Stimulated activated effector memory CD8-positive, alpha-beta T cell treated with anti-CD3 and anti-CD28 coated beads, Interleukin-12 subunit alpha, Interleukin-12 subunit beta, amount 100 ng/mL, for 72 hours (primary cell): ENCODE measurements at regions not wholly inside any gene's neighbourhood (a gene's known extent, or its start where the extent isn't known, plus 50 kb on each side); places are given as distances from the start of the nearest gene placed in this dataset.

ENCODE experiments used
- ATAC-seq: fragments of 150-1000 bp; cut with Tn5 transposase; 2 replicates; pipeline ENCODE4 v1.10.0; 2021
- DNase-seq, 2 donors: peaks; one replicate each; pipeline ENCODE4 v3.0.0; 2021 to 2022; ENCODE audit warnings: low spot score in 2 of 2
- H3K27ac Mint-ChIP-seq: one replicate; pipeline ENCODE4 v1.8.0; 2022; ENCODE audit warnings: mild to moderate bottlenecking, mixed read lengths
- H3K36me3 Mint-ChIP-seq: one replicate; pipeline ENCODE4 v1.8.0; 2022; ENCODE audit warnings: mild to moderate bottlenecking, mixed read lengths
- H3K4me1 Mint-ChIP-seq: one replicate; pipeline ENCODE4 v1.8.0; 2022; ENCODE audit warnings: mixed read lengths
- H3K4me3 Mint-ChIP-seq: one replicate; pipeline ENCODE4 v1.8.0; 2022; ENCODE audit warnings: mild to moderate bottlenecking, mixed read lengths
- H3K9me3 Mint-ChIP-seq: one replicate; pipeline ENCODE4 v1.8.0; 2022; ENCODE audit warnings: mixed read lengths

DNA sequence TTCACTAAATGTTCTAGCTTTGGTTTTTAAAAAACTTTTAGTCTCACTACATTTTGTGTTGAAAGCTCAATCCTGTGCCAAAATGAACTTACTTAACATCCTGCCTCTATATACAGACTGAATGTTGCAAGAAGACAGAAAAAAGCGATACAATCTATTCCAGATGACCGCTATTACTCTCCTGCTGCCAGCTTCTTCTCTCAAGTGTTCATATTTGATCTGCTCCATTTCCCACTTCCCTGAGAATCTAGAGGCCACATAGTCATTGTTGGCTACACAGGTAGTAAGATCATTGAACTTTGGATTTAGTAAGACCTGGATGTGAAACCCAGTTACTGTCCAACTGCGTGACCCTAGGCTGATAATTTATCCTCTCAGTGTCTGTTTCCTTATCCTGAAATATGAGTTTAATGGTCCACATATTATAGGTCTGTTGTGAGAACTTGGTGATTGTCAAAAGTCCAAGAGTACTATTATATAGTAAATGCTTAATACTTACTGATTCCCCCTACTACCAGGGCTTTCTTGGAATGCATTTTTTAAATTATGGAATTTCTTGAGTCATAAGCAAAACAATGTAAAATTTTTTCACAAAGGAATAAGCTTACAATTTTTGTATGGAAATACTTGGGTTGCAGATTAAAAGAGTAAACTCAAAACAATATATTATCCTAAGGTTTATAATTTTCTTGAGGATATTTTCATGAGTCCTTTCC is 976.8 kb upstream of the ADGRL3 start:
- Mint-ChIP-seq H3K36me3 (no peaks in the 10 kb centered on the region), H3K9me3 (peaks cover 15% of the 10 kb centered on the region)

DNA sequence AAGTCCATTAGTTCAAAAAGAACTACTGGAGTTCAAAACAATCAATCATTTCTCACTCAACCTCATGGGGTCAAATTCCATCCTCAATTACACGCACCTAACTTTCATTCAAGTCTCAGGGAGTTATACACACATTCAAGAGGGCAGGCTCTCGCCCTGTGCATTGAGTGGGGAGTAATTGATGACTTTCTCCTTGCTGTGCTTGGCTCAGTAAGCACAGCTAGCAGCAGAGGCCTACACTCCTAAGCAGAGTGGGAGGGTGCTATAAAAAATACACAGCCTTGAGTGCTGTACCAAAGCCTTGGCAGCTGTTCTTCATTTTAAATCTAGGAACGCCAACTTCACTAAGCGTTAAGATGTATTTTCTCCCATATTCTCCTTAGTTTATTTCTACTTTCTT is 958.3 kb upstream of the ADGRL3 start:
- ATAC-seq (no peak), DNase-seq (no peak)
- Mint-ChIP-seq H3K36me3 (no peaks in the 10 kb centered on the region), H3K9me3 (peaks cover 23% of the 10 kb centered on the region), H3K4me3 (no peak overlapping the region), H3K4me1 (no peaks in the 10 kb centered on the region), H3K27ac (no peak overlapping the region)

More for the DNA sequence above, 976.8 kb upstream of the ADGRL3 start:
- ATAC-seq (no peak), DNase-seq (no peak)
- Mint-ChIP-seq H3K4me1 (no peaks in the 10 kb centered on the region), H3K4me3 (no peak overlapping the region), H3K27ac (no peak overlapping the region)

DNA sequence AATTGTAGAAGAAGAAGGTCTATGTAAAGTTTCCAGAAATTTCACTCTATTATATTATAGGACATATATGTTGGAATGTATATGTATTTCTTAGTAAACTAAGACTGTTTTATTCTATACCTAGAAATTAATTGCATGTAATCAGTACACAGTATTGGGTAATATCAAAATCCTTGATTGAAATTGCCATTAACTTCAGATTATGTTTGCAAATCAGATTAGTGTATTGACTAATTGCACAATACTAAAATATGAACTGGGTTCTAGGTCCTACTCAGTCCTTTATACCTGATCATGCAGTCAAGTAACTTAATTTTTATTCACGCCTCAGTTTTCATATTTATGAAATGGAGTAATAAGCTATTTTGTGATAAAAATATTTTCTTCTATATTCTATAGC is 950.3 kb upstream of the ADGRL3 start:
- no peak overlapping the region for H3K27ac Mint-ChIP-seq
- H3K4me3 Mint-ChIP-seq = no peak overlapping the region
- ATAC-seq (no peak), DNase-seq (no peak)
- H3K9me3 Mint-ChIP-seq = peaks cover 14% of the 10 kb centered on the region
- H3K36me3 Mint-ChIP-seq = no peaks in the 10 kb centered on the region
- H3K4me1 Mint-ChIP-seq = no peaks in the 10 kb centered on the region

GRCh38 chr4:60250657-60251056 is 949.5 kb upstream of the ADGRL3 start:
- Mint-ChIP-seq H3K4me3 (no peak overlapping the region), H3K27ac (no peak overlapping the region), H3K4me1 (no peaks in the 10 kb centered on the region), H3K36me3 (no peaks in the 10 kb centered on the region), H3K9me3 (peaks cover 11% of the 10 kb centered on the region)
- ATAC-seq = no peak
- no peak for DNase-seq

DNA sequence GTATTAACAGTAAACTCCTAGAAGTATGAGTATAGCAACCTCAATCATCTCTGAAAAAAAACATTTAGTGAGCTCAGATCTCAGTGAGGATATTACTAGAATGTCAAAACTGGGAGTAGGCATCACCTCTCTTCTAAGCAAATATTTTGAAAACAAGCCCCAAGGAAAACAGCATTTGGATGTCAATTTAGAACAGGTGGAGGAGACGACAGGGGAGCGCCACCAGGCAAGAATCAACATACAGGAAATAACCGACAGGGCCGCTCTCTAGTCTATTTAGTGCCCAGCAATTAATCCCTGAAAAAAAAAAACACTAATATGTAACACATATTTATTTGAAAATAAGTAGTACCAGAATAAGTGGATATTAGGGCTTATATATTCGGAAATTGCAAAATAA is 940.3 kb upstream of the ADGRL3 start:
- Mint-ChIP-seq H3K4me3 (no peak overlapping the region), H3K36me3 (no peaks in the 10 kb centered on the region), H3K27ac (no peak overlapping the region), H3K9me3 (peaks cover 17% of the 10 kb centered on the region), H3K4me1 (no peaks in the 10 kb centered on the region)
- ATAC-seq (no peak), DNase-seq (no peak)

DNA sequence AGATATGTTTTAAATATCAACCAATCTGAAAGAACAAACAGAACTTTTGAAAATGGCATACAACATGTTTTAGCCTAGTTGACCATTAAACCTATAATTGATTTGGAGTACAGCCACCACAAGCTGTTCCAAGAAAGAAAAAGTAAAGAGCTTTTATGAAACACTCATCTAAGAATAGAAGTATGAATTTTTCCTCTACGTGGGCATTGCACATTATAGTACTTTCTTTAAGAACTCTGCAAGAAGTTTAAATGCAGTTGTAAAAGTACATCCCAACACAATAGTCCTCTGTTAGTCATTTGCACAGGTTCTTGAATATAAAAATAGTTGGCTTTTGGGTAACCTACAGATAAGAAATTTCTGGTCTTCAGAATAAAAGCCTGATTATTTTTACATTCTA is 933.6 kb upstream of the ADGRL3 start:
- Mint-ChIP-seq H3K27ac (no peak overlapping the region), H3K9me3 (peaks cover 14% of the 10 kb centered on the region), H3K4me1 (no peaks in the 10 kb centered on the region), H3K36me3 (no peaks in the 10 kb centered on the region), H3K4me3 (no peak overlapping the region)
- ATAC-seq = no peak
- DNase-seq = no peak

DNA sequence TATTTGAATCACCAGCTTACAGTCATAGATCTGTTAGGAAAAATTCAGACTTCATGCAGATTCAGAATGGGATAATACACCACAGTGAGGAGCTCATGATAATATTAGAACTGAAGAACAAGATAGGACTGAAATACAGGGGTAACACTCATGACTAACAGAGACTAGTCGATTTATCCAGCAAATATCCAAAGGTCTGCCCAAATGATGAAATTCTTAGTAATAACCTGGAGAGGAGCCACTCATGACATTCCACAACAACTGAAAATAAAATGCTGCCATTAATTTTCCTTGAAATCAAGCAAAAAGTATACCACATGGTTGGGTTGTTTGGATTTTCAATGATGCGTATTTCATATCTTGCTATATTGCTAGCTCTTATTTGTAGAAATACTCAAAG is 903.7 kb upstream of the ADGRL3 start:
- no peak for DNase-seq
- Mint-ChIP-seq H3K27ac (no peak overlapping the region), H3K36me3 (no peaks in the 10 kb centered on the region), H3K4me1 (no peaks in the 10 kb centered on the region), H3K4me3 (no peak overlapping the region), H3K9me3 (peaks cover 25% of the 10 kb centered on the region)
- ATAC-seq = no peak

- Mint-ChIP-seq H3K36me3 (no peaks in the 10 kb centered on the region), H3K9me3 (peaks cover 22% of the 10 kb centered on the region), H3K4me3 (no peak overlapping the region), H3K27ac (no peak overlapping the region), H3K4me1 (no peaks in the 10 kb centered on the region)
- DNase-seq = no peak
- no peak for ATAC-seq
Measured at GRCh38 chr4:60313611-60314178, 886.4 kb upstream of the ADGRL3 start.

- DNase-seq (no peak), ATAC-seq (no peak)
- H3K9me3 Mint-ChIP-seq = peaks cover 23% of the 10 kb centered on the region
- no peak overlapping the region for H3K4me3 Mint-ChIP-seq
- H3K36me3 Mint-ChIP-seq = no peaks in the 10 kb centered on the region
- H3K4me1 Mint-ChIP-seq = no peaks in the 10 kb centered on the region
- H3K27ac Mint-ChIP-seq = no peak overlapping the region
Measured at GRCh38 chr4:60314416-60314815, 885.7 kb upstream of the ADGRL3 start.

DNA sequence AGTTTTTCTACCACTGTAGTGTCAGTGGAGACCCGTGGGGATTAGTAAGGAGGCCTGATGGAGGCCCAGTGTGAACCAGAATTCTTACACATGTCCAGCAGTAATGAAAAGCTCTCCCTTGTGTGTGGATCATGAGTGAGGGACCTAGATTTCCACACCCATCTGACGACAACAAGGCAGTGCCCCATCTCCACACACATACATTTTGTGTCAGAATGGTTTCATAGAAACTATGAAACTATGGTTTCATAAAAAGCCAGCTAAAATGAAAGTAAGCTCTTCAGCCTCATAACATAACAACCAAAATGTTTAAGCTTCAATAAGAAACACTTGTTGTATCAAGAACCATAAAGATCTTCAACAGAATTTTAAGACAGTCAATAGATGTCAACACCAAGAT is 884.5 kb upstream of the ADGRL3 start:
- H3K9me3 Mint-ChIP-seq = peaks cover 27% of the 10 kb centered on the region
- no peaks in the 10 kb centered on the region for H3K4me1 Mint-ChIP-seq
- no peak overlapping the region for H3K4me3 Mint-ChIP-seq
- H3K36me3 Mint-ChIP-seq = no peaks in the 10 kb centered on the region
- H3K27ac Mint-ChIP-seq = no peak overlapping the region
- ATAC-seq (no peak), DNase-seq (no peak)

DNA sequence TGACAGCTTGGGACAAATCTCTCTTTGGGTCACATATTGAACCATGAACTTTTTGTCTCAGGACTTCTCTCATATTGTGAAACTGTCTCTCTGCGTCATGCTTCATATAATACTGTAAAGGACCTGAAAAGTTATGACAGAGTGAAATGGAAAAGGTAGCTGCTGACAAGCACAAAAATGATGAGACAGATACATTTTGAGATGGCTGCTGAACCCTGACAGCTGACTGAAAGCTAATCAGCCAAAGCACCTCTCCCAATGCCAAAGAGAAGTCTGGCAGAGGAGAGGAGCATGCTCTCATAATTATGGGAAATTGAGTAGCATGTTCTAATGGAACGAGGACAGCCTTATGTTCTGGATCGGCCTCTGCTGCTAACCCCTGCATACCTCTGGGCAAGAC is 873.4 kb upstream of the ADGRL3 start:
- Mint-ChIP-seq H3K4me3 (no peak overlapping the region), H3K9me3 (peaks cover 12% of the 10 kb centered on the region), H3K27ac (no peak overlapping the region), H3K36me3 (no peaks in the 10 kb centered on the region), H3K4me1 (no peaks in the 10 kb centered on the region)
- DNase-seq = no peak
- no peak for ATAC-seq

GRCh38 chr4:60327651-60328050 is 872.5 kb upstream of the ADGRL3 start:
- Mint-ChIP-seq H3K4me3 (no peak overlapping the region), H3K9me3 (peaks cover 8% of the 10 kb centered on the region), H3K36me3 (no peaks in the 10 kb centered on the region), H3K4me1 (no peaks in the 10 kb centered on the region), H3K27ac (no peak overlapping the region)
- no peak for DNase-seq
- ATAC-seq = no peak

GRCh38 chr4:60344908-60345307 is 855.2 kb upstream of the ADGRL3 start:
- Mint-ChIP-seq H3K9me3 (peaks cover 3% of the 10 kb centered on the region), H3K36me3 (no peaks in the 10 kb centered on the region), H3K27ac (no peak overlapping the region), H3K4me3 (no peak overlapping the region), H3K4me1 (no peaks in the 10 kb centered on the region)
- ATAC-seq (no peak), DNase-seq (no peak)

GRCh38 chr4:60345392-60345791 is 854.7 kb upstream of the ADGRL3 start:
- no peak overlapping the region for H3K4me3 Mint-ChIP-seq
- H3K36me3 Mint-ChIP-seq = no peaks in the 10 kb centered on the region
- ATAC-seq = no peak
- H3K4me1 Mint-ChIP-seq = no peaks in the 10 kb centered on the region
- peaks cover 6% of the 10 kb centered on the region for H3K9me3 Mint-ChIP-seq
- H3K27ac Mint-ChIP-seq = no peak overlapping the region
- DNase-seq = no peak

GRCh38 chr4:60359746-60360367 is 840.3 kb upstream of the ADGRL3 start:
- H3K4me3 Mint-ChIP-seq = no peak overlapping the region
- H3K9me3 Mint-ChIP-seq = peaks cover 15% of the 10 kb centered on the region
- DNase-seq = no peak
- no peaks in the 10 kb centered on the region for H3K4me1 Mint-ChIP-seq
- no peaks in the 10 kb centered on the region for H3K36me3 Mint-ChIP-seq
- no peak for ATAC-seq
- no peak overlapping the region for H3K27ac Mint-ChIP-seq

- no peak overlapping the region for H3K4me3 Mint-ChIP-seq
Measured at GRCh38 chr4:60365176-60365575, 835.0 kb upstream of the ADGRL3 start.

More at GRCh38 chr4:60365176-60365575, 835.0 kb upstream of the ADGRL3 start:
- H3K9me3 Mint-ChIP-seq = peaks cover 14% of the 10 kb centered on the region
- ATAC-seq (no peak), DNase-seq (no peak)
- H3K4me1 Mint-ChIP-seq = no peaks in the 10 kb centered on the region
- H3K36me3 Mint-ChIP-seq = no peaks in the 10 kb centered on the region
- no peak overlapping the region for H3K27ac Mint-ChIP-seq
